ENCODE measurements at regions not wholly inside any gene's neighbourhood (a gene's known extent, or its start where the extent isn't known, plus 50 kb on each side); places are given as distances from the start of the nearest gene placed in this dataset.

GRCh38 chr10:126738001-126738400 is 67.5 kb upstream of the C10orf90 start:
- no peak for TF ChIP-seq MAX (IDR thresholded peaks at IDR 0.05; ENCODE audit: low read depth, low read length)
- TF ChIP-seq, protein P1, sequence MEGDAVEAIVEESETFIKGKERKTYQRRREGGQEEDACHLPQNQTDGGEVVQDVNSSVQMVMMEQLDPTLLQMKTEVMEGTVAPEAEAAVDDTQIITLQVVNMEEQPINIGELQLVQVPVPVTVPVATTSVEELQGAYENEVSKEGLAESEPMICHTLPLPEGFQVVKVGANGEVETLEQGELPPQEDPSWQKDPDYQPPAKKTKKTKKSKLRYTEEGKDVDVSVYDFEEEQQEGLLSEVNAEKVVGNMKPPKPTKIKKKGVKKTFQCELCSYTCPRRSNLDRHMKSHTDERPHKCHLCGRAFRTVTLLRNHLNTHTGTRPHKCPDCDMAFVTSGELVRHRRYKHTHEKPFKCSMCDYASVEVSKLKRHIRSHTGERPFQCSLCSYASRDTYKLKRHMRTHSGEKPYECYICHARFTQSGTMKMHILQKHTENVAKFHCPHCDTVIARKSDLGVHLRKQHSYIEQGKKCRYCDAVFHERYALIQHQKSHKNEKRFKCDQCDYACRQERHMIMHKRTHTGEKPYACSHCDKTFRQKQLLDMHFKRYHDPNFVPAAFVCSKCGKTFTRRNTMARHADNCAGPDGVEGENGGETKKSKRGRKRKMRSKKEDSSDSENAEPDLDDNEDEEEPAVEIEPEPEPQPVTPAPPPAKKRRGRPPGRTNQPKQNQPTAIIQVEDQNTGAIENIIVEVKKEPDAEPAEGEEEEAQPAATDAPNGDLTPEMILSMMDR (IDR thresholded peaks at IDR 0.05; ENCODE audit: low read depth, low read length): no peak

Data from NB4 (cell line).